ENCODE measurements at regions not wholly inside any gene's neighbourhood (a gene's known extent, or its start where the extent isn't known, plus 50 kb on each side); places are given as distances from the start of the nearest gene placed in this dataset.

- in situ Hi-C loops (cut with HindIII; ENCODE audit: low pct_unique_long_range_greater_than_20kb, low sequenced_read_pairs) (no loop called here), intact Hi-C loops (cut with micrococcal nuclease; ENCODE audit: unreplicated experiment) (no loop called here)
- POLR2A ChIA-PET = no interaction called here
- no peak for DNase-seq (ENCODE audit: low read depth, low spot score)
- H3K27me3 ChIP-seq (ENCODE audit: control insufficient read depth, insufficient read depth, low read length) = no peaks in the 10 kb centered on the region
- H3K36me3 ChIP-seq (ENCODE audit: control insufficient read depth, insufficient read depth, low read length) = no peaks in the 10 kb centered on the region
- no peak overlapping the region for H3K4me3 ChIP-seq (ENCODE audit: low read depth in 2 of 2, low read length in 2 of 2)
- TF ChIP-seq CTCF (IDR thresholded peaks at IDR 0.05) (no peak), TCF7L2 (IDR thresholded peaks at IDR 0.05; ENCODE audit: low read depth, low read length) (no peak), SIN3A (IDR thresholded peaks at IDR 0.05; ENCODE audit: borderline replicate concordance, insufficient read depth, low read depth, low read length) (no peak), POLR2AphosphoS5 (IDR thresholded peaks at IDR 0.05; ENCODE audit: low read depth, low read length) (no peak)
- TF ChIP-seq, protein P1, sequence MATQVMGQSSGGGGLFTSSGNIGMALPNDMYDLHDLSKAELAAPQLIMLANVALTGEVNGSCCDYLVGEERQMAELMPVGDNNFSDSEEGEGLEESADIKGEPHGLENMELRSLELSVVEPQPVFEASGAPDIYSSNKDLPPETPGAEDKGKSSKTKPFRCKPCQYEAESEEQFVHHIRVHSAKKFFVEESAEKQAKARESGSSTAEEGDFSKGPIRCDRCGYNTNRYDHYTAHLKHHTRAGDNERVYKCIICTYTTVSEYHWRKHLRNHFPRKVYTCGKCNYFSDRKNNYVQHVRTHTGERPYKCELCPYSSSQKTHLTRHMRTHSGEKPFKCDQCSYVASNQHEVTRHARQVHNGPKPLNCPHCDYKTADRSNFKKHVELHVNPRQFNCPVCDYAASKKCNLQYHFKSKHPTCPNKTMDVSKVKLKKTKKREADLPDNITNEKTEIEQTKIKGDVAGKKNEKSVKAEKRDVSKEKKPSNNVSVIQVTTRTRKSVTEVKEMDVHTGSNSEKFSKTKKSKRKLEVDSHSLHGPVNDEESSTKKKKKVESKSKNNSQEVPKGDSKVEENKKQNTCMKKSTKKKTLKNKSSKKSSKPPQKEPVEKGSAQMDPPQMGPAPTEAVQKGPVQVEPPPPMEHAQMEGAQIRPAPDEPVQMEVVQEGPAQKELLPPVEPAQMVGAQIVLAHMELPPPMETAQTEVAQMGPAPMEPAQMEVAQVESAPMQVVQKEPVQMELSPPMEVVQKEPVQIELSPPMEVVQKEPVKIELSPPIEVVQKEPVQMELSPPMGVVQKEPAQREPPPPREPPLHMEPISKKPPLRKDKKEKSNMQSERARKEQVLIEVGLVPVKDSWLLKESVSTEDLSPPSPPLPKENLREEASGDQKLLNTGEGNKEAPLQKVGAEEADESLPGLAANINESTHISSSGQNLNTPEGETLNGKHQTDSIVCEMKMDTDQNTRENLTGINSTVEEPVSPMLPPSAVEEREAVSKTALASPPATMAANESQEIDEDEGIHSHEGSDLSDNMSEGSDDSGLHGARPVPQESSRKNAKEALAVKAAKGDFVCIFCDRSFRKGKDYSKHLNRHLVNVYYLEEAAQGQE (IDR thresholded peaks at IDR 0.05; ENCODE audit: insufficient read depth in 1 of 2, low read depth in 2 of 2, low read length in 1 of 2) = no peak
- H3K9me3 ChIP-seq (ENCODE audit: control insufficient read depth, insufficient read depth, low read depth, low read length) = no peaks in the 10 kb centered on the region
- BruUV-seq (replicated peaks) = no TSS peak
- ATAC-seq = no peak
- CTCF ChIA-PET = no interaction called here
- H3K27ac ChIP-seq (ENCODE audit: low read length) = no peak overlapping the region
- no peaks in the 10 kb centered on the region for H3K4me1 ChIP-seq (ENCODE audit: control insufficient read depth, insufficient read depth, low read length)
Measured at GRCh38 chr12:24302708-24303107, 353.2 kb upstream of the SOX5 start.

DNA sequence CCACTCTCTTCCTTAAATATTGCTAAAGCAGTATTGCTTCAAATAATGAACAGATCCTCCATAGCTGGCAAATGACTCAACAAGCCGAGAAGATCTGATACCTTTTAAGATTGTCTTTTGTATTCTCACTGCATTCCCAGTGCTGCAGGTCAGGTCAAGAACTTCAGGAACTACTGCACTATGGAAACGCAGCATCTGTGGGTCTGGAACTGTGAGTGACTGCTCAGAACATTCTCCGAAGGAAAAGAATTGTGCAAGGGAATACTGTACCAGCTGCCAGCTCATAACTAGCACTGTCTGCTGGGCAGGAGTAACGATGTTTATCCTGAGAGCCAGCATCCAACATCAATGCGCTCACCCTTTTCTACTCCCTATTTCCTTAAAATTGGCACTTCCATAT, 348.0 kb upstream of the SOX5 start:
- no peak overlapping the region for H3K27ac ChIP-seq (ENCODE audit: low read length)
- CTCF ChIA-PET = interaction anchor here (0.7 kb wide), 1 partner anchor 368 kb away, joined by 3 read pairs; no protein-coding TSS in a partner anchor
- intact Hi-C loops (cut with micrococcal nuclease; ENCODE audit: unreplicated experiment) (no loop called here), in situ Hi-C loops (cut with HindIII; ENCODE audit: low pct_unique_long_range_greater_than_20kb, low sequenced_read_pairs) (no loop called here)
- no TSS peak for BruUV-seq (replicated peaks)
- H3K4me1 ChIP-seq (ENCODE audit: control insufficient read depth, insufficient read depth, low read length) = no peaks in the 10 kb centered on the region
- no peaks in the 10 kb centered on the region for H3K9me3 ChIP-seq (ENCODE audit: control insufficient read depth, insufficient read depth, low read depth, low read length)
- H3K27me3 ChIP-seq (ENCODE audit: control insufficient read depth, insufficient read depth, low read length) = no peaks in the 10 kb centered on the region
- POLR2A ChIA-PET = no interaction called here
- DNase-seq (ENCODE audit: low read depth, low spot score) = no peak
- H3K4me3 ChIP-seq (ENCODE audit: low read depth in 2 of 2, low read length in 2 of 2) = no peak overlapping the region
- ATAC-seq = no peak
- H3K36me3 ChIP-seq (ENCODE audit: control insufficient read depth, insufficient read depth, low read length) = no peaks in the 10 kb centered on the region
- TF ChIP-seq SIN3A (IDR thresholded peaks at IDR 0.05; ENCODE audit: borderline replicate concordance, insufficient read depth, low read depth, low read length) = no peak
- TF ChIP-seq, protein P1 (IDR thresholded peaks at IDR 0.05; ENCODE audit: insufficient read depth in 1 of 2, low read depth in 2 of 2, low read length in 1 of 2) = no peak
- no peak for TF ChIP-seq POLR2AphosphoS5 (IDR thresholded peaks at IDR 0.05; ENCODE audit: low read depth, low read length)
- TF ChIP-seq CTCF (IDR thresholded peaks at IDR 0.05) = no peak
- TF ChIP-seq TCF7L2 (IDR thresholded peaks at IDR 0.05; ENCODE audit: low read depth, low read length) = no peak

Measured in Panc1 (cell line).